Right lobe of liver (tissue), 4 donors: ENCODE measurements at regions not wholly inside any gene's neighbourhood (a gene's known extent, or its start where the extent isn't known, plus 50 kb on each side); places are given as distances from the start of the nearest gene placed in this dataset.
"Not testable (repeated sequence)": the region's sequence is repeated elsewhere in the genome, so short reads cannot be mapped to it uniquely, and the experiment has no call there.

ENCODE experiments used
- POLR2A ChIP-seq: fragments of 450-650 bp; IDR thresholded peaks from one replicate; pipeline ENCODE4 v1.6.1; 2017; ENCODE audit warnings: antibody characterized with exemption, mild to moderate bottlenecking
- TF ChIP-seq, protein P1 (sequence below), 4 donors: fragments of 200-600 bp in 3 of 4; fragments of 450-650 bp in 1 of 4; IDR thresholded peaks; one replicate each; pipeline versions ENCODE4 v1.5.1 to v1.8.0; 2016 to 2022; ENCODE audit warnings: antibody characterized with exemption in 4 of 4, mild to moderate bottlenecking in 2 of 4
- donor health status: DM: no; HTN: no; CAD: no.
- donor health status: DM: no; HTN: no; CAD: no.
- donor health status: DM: no; HTN: yes; CAD: no.

DNA sequence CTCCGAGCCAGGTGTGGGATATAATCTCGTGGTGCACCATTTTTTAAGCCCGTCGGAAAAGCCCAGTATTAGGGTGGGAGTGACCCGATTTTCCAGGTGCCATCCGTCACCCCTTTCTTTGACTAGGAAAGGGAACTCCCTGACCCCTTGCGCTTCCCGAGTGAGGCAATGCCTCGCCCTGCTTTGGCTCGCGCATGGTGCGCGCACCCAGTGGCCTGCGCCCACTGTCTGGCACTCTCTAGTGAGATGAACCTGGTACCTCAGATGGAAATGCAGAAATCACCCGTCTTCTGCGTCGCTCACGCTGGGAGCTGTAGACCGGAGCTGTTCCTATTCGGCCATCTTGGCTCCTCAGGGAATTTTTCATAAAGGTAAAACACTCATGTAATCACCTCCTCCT, 63.9 kb downstream of the RWDD3 start:
- TF ChIP-seq, protein P1, sequence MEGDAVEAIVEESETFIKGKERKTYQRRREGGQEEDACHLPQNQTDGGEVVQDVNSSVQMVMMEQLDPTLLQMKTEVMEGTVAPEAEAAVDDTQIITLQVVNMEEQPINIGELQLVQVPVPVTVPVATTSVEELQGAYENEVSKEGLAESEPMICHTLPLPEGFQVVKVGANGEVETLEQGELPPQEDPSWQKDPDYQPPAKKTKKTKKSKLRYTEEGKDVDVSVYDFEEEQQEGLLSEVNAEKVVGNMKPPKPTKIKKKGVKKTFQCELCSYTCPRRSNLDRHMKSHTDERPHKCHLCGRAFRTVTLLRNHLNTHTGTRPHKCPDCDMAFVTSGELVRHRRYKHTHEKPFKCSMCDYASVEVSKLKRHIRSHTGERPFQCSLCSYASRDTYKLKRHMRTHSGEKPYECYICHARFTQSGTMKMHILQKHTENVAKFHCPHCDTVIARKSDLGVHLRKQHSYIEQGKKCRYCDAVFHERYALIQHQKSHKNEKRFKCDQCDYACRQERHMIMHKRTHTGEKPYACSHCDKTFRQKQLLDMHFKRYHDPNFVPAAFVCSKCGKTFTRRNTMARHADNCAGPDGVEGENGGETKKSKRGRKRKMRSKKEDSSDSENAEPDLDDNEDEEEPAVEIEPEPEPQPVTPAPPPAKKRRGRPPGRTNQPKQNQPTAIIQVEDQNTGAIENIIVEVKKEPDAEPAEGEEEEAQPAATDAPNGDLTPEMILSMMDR (IDR thresholded peaks at IDR 0.05), result not testable (repeated sequence)
- TF ChIP-seq POLR2A, result not testable (repeated sequence)
